SU-DHL-6 (cell line): ENCODE measurements at regions not wholly inside any gene's neighbourhood (a gene's known extent, or its start where the extent isn't known, plus 50 kb on each side); places are given as distances from the start of the nearest gene placed in this dataset.
"Not testable (repeated sequence)": the region's sequence is repeated elsewhere in the genome, so short reads cannot be mapped to it uniquely, and the experiment has no call there.

Experiments
- CTCF ChIP-seq: fragments of 200-600 bp; sonication (generic); IDR thresholded peaks from one replicate; pipeline ENCODE4 v1.5.1; 2017; ENCODE audit warnings: antibody characterized with exemption, mild to moderate bottlenecking, low read length, moderate library complexity; ENCODE audit not compliant: insufficient read depth, poor library complexity, severe bottlenecking
- EZH2phosphoT487 ChIP-seq: fragments of 200-600 bp; sonication (generic), shearing (Covaris generic); conservative IDR thresholded peaks from 2 replicates; pipeline ENCODE4 v1.6.1; 2018; ENCODE audit warnings: mild to moderate bottlenecking, antibody characterized with exemption, low read length, moderate library complexity, mixed read lengths

- TF ChIP-seq CTCF, EZH2phosphoT487: not testable (repeated sequence)
These were observed 51.7 kb upstream of the SMURF2 start for GRCh38 chr17:64713786-64714185.
